ENCODE measurements at regions not wholly inside any gene's neighbourhood (a gene's known extent, or its start where the extent isn't known, plus 50 kb on each side); places are given as distances from the start of the nearest gene placed in this dataset.
A peak's percentile ranks its signal among the peaks of the same experiment; 100 is the strongest.

- DNase-seq (ENCODE audit: low spot score), result no peak
- Histone ChIP-seq H3K36me3 (no peaks in the 10 kb centered on the region), H3K9me3 (no peaks in the 10 kb centered on the region), H3K27me3 (replicated peaks; ENCODE audit: insufficient read depth) (no peaks in the 10 kb centered on the region), H3K27ac (no peak overlapping the region), H3K4me1 (replicated peaks) (no peaks in the 10 kb centered on the region), H3K4me3 (no peak overlapping the region)
- no peak for TF ChIP-seq POLR2A (IDR thresholded peaks at IDR 0.05)
- TF ChIP-seq POLR2AphosphoS5 (IDR thresholded peaks at IDR 0.05), result no peak
- no peak for TF ChIP-seq CTCF (IDR thresholded peaks at IDR 0.05)
- intact Hi-C loops (cut with DNase I), result no loop called here
- WGBS, result 92% methylated on average over 2 of the region's 2 CpGs
Measured at GRCh38 chr3:154025007-154025406, 96.2 kb upstream of the ARHGEF26 start.

GRCh38 chr3:154029926-154030325 is 91.3 kb upstream of the ARHGEF26 start:
- Histone ChIP-seq H3K27me3 (replicated peaks; ENCODE audit: insufficient read depth) (no peaks in the 10 kb centered on the region), H3K9me3 (no peaks in the 10 kb centered on the region), H3K27ac (no peak overlapping the region), H3K4me3 (no peak overlapping the region), H3K4me1 (replicated peaks) (no peaks in the 10 kb centered on the region), H3K36me3 (no peaks in the 10 kb centered on the region)
- DNase-seq (ENCODE audit: low spot score), result no peak
- intact Hi-C loops (cut with DNase I), result no loop called here
- WGBS, result 75% methylated on average over 4 of the region's 4 CpGs
- TF ChIP-seq POLR2AphosphoS5 (IDR thresholded peaks at IDR 0.05) (no peak), POLR2A (IDR thresholded peaks at IDR 0.05) (no peak), CTCF (IDR thresholded peaks at IDR 0.05) (no peak)

- Histone ChIP-seq H3K27me3 (replicated peaks; ENCODE audit: insufficient read depth) (no peaks in the 10 kb centered on the region), H3K9me3 (no peaks in the 10 kb centered on the region), H3K4me1 (replicated peaks) (no peaks in the 10 kb centered on the region), H3K27ac (no peak overlapping the region), H3K36me3 (no peaks in the 10 kb centered on the region), H3K4me3 (no peak overlapping the region)
- WGBS, result 51% methylated on average over 2 of the region's 2 CpGs
- intact Hi-C loops (cut with DNase I), result no loop called here
- no peak for TF ChIP-seq CTCF (IDR thresholded peaks at IDR 0.05)
- TF ChIP-seq POLR2AphosphoS5 (IDR thresholded peaks at IDR 0.05), result no peak
- TF ChIP-seq POLR2A (IDR thresholded peaks at IDR 0.05), result no peak
- no peak for DNase-seq (ENCODE audit: low spot score)
Measured at GRCh38 chr3:154034797-154035330, 86.3 kb upstream of the ARHGEF26 start.

GRCh38 chr3:154040283-154040682 is 80.9 kb upstream of the ARHGEF26 start:
- intact Hi-C loops (cut with DNase I), result no loop called here
- DNase-seq (ENCODE audit: low spot score), result no peak
- Histone ChIP-seq H3K27ac (no peak overlapping the region), H3K27me3 (replicated peaks; ENCODE audit: insufficient read depth) (no peaks in the 10 kb centered on the region), H3K9me3 (no peaks in the 10 kb centered on the region), H3K36me3 (no peaks in the 10 kb centered on the region), H3K4me1 (replicated peaks) (no peaks in the 10 kb centered on the region), H3K4me3 (no peak overlapping the region)
- TF ChIP-seq POLR2A (IDR thresholded peaks at IDR 0.05) (no peak), CTCF (IDR thresholded peaks at IDR 0.05) (peak in 1 of 4 experiments; percentile 16), POLR2AphosphoS5 (IDR thresholded peaks at IDR 0.05) (no peak)

- intact Hi-C loops (cut with DNase I), result no loop called here
- Histone ChIP-seq H3K27me3 (replicated peaks; ENCODE audit: insufficient read depth) (no peaks in the 10 kb centered on the region), H3K4me3 (no peak overlapping the region), H3K9me3 (no peaks in the 10 kb centered on the region), H3K27ac (no peak overlapping the region), H3K36me3 (no peaks in the 10 kb centered on the region), H3K4me1 (replicated peaks) (no peaks in the 10 kb centered on the region)
- WGBS, result 54% methylated on average over 2 of the region's 2 CpGs
- TF ChIP-seq CTCF (IDR thresholded peaks at IDR 0.05), result no peak
- no peak for TF ChIP-seq POLR2AphosphoS5 (IDR thresholded peaks at IDR 0.05)
- no peak for TF ChIP-seq POLR2A (IDR thresholded peaks at IDR 0.05)
- DNase-seq (ENCODE audit: low spot score), result no peak
Measured at GRCh38 chr3:154044671-154045070, 76.5 kb upstream of the ARHGEF26 start.
